WI38 (cell line): ENCODE measurements at regions not wholly inside any gene's neighbourhood (a gene's known extent, or its start where the extent isn't known, plus 50 kb on each side); places are given as distances from the start of the nearest gene placed in this dataset.

Experiments
- H3K4me3 ChIP-seq: 2 replicates; pipeline ENCODE4 v1.5.1; 2011; ENCODE audit warnings: low read depth, mild to moderate bottlenecking, control low read depth, low read length
- TF ChIP-seq, protein P1 (sequence below): IDR thresholded peaks from 2 replicates; pipeline ENCODE4 v1.5.1; 2012; ENCODE audit warnings: low read depth, mild to moderate bottlenecking, control low read depth, low read length

DNA sequence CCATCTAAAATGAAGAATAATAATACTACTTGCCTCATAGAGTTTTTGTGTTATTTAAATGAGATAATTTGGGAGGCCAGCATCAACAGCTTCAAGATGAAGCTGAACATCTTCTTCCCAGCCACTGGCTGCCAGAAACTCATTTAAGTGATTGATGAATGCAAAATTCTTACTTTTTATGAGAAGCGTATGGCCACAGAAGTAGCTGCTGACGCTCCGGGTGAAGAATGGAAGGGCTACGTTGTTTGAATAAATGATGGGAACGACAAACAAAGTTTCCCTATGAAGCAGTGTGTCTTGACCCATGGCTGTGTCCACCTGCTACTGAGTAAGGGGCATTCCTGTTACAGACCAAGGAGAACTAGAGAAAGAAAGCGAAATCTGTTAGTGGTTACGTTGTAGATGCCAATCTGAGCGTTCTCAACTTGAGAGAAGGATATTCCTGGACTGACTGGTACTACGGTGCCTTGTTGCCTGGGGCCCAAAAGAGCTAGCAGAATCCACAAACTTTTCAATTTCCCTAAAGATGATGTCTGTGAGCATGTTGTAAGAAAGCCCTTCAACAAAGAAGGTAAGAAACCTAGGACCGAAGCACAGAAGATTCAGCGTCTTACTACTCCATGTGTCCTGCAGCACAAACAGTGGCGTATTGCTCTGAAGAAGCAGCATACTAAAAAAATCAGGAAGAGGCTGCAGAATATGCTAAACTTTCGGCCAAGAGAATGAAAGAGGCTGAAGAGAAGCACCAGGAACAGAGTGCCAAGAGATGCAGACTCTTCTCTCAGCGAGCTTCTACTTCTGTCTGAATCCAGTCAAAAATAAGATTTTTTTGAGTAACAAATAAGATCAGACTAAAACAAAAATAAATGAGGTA, 100.0 kb upstream of the LRIG3 start:
- no peak overlapping the region for H3K4me3 ChIP-seq
- TF ChIP-seq, protein P1, sequence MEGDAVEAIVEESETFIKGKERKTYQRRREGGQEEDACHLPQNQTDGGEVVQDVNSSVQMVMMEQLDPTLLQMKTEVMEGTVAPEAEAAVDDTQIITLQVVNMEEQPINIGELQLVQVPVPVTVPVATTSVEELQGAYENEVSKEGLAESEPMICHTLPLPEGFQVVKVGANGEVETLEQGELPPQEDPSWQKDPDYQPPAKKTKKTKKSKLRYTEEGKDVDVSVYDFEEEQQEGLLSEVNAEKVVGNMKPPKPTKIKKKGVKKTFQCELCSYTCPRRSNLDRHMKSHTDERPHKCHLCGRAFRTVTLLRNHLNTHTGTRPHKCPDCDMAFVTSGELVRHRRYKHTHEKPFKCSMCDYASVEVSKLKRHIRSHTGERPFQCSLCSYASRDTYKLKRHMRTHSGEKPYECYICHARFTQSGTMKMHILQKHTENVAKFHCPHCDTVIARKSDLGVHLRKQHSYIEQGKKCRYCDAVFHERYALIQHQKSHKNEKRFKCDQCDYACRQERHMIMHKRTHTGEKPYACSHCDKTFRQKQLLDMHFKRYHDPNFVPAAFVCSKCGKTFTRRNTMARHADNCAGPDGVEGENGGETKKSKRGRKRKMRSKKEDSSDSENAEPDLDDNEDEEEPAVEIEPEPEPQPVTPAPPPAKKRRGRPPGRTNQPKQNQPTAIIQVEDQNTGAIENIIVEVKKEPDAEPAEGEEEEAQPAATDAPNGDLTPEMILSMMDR = no peak

DNA sequence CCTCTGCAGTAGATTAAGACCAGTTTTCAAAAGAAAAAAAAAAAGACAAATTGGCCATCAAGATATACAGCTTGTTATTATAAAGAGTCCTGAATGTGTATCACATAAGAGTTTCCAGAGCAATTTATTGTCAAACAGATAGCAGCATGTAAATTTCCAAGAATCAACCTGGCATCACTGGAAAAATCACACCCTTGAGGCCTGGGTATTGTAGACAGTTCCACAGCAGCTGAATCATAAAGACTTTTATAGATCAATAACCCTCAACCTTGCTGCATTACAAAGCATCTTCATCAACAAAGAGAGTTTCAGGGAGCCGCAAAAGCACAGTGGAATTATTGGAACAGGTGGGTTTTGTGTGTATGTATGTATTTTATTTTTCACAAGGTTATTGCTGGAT, 94.6 kb upstream of the LRIG3 start:
- H3K4me3 ChIP-seq = no peak overlapping the region
- TF ChIP-seq, protein P1 = no peak

DNA sequence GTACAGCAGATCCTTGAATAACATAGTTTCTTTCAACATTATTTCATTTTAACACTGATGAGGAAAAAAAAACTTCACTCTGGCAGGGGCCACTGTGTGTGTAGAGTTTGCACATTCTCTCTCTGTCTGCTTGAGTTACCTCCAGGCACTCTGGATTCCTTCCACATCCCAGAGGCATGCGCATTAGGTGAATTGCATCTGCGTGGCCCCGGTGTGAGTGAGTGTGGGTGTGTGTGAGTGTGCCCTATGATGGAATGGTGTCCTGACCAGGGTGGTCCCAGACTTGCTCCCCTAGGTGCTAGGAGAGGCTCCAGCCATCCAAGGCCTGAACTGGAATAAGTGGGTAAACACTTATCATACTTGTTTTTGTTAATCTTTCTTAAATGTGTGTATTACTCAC, 90.6 kb upstream of the LRIG3 start:
- TF ChIP-seq, protein P1 = no peak
- no peak overlapping the region for H3K4me3 ChIP-seq

DNA sequence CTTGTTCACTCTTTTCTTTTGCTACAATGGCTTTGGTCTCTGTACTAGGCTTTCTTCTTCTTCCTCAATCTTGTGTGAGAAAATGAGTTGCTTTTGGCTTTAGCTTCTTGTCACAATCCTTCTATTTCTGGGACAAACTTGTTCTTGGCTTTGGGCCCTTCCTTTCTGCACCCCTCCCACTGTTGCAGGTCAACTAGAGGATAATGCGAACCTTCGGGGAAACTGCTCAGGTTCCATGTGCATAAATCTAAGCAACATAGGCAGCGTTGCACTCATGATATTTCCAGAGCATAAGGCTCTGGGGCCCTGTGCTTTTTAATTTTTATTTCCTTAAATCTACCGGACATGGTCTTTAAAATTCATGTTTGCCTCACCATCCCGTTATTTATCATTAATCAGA, 89.8 kb upstream of the LRIG3 start:
- TF ChIP-seq, protein P1 = no peak
- H3K4me3 ChIP-seq = no peak overlapping the region

DNA sequence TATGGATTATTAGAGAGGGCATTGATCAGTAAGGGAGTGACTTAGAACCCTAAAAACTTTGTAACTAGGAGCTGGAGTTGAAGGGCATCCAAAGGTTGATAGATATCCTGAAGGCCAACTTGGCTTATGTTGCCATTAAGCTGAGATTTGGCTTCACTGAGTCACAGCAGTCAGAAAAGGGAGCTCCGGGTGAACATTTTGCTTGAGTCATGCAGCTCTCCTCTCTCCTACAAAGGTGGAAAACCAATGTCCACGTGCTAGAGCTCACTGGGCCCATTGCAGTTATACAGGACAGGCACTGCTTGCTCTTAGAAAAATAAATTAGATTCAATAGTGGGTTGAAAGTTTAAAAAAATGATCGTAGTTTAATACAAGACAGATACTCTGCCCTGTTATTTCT, 87.3 kb upstream of the LRIG3 start:
- TF ChIP-seq, protein P1 = no peak
- H3K4me3 ChIP-seq = no peak overlapping the region

DNA sequence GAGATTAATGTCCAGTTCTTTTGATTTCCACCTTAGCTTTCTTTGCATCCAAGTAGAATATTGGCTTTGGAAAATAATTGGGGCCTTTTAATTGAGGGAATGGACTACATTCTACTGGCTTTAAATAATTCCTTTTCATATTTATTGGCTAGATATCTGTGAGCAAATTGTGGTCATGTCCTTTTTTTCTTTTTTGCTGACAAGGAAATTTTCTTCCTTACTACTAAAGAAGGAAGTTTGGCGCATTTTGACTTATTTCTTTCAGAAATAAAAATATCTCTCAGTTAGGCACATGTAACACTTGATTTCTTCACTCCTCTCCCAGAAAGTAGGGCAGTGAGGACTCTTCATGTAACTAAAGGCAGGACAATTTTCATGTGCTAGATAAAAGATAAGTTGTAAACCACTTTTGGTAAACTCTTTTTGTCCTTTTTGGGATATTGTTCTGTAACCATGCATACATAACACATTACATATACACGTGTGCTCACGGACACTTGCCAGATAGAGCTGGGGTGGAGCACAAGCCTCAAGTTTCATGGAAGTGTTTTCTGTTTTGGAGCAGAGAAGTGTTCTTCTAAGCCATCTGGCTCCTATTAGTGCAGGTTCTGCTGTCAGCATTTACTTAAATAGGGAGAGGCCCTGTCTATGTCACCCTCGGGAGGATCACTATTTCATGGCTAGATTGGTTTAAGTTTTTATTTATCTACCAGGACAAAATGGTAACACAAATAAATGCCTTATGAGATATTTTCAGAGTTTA, 85.1 kb upstream of the LRIG3 start:
- TF ChIP-seq, protein P1 = no peak
- H3K4me3 ChIP-seq = no peak overlapping the region

DNA sequence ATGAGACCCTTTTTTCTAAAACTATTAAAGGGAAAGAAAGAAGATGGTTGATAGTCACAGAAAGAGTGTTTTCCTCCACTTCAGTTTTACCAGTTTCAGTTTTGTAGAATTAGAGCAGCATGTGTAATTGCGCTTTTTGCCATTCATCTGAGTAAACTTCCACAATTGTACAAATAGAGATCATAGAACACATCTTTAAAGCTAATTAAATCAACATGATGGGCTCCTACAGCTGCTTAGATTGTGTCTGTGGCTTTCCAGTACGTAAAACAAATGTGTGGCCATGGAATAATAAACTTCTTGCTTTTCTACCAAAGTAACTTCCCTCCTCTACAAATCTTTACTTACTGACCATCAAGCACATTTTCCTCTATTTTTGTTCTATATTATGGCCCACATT, 84.2 kb upstream of the LRIG3 start:
- TF ChIP-seq, protein P1 = no peak
- no peak overlapping the region for H3K4me3 ChIP-seq
